Sigmoid colon (tissue), 6 donors: ENCODE measurements at regions not wholly inside any gene's neighbourhood (a gene's known extent, or its start where the extent isn't known, plus 50 kb on each side); places are given as distances from the start of the nearest gene placed in this dataset.

Source experiments
- DNase-seq: peaks from one replicate; pipeline ENCODE4 v3.0.0-alpha.2; 2019
- H3K27ac ChIP-seq, 4 donors: fragments of 200-600 bp; sonication (generic); one replicate each; pipeline ENCODE4 v1.5.1; 2016 to 2019; ENCODE audit warnings: mild to moderate bottlenecking in 1 of 4
- H3K27me3 ChIP-seq, 3 donors: fragments of 200-600 bp; sonication (generic); one replicate each; pipeline ENCODE4 v1.5.1; 2019; ENCODE audit warnings: mild to moderate bottlenecking in 1 of 3
- H3K36me3 ChIP-seq, 4 donors: fragments of 200-600 bp; sonication (generic); one replicate each; pipeline ENCODE4 v1.5.1; 2016 to 2019
- H3K4me1 ChIP-seq, 4 donors: fragments of 200-600 bp; sonication (generic); one replicate each; pipeline ENCODE4 v1.5.1; 2017 to 2019
- H3K4me3 ChIP-seq, 4 donors: fragments of 200-600 bp; sonication (generic); one replicate each; pipeline ENCODE4 v1.5.1; 2017 to 2019; ENCODE audit warnings: mild to moderate bottlenecking in 2 of 4, moderate library complexity in 1 of 4
- H3K9me3 ChIP-seq, 4 donors: fragments of 200-600 bp in 3 of 4; sonication (generic) in 3 of 4; one replicate each; pipeline versions ENCODE4 v1.5.1 to v1.6.1; 2013 to 2019
- EP300 ChIP-seq, 4 donors: sonication (generic); formaldehyde crosslinking; IDR thresholded peaks; one replicate each; pipeline ENCODE4 v1.6.1; 2017; ENCODE audit warnings: antibody characterized with exemption in 4 of 4
- POLR2A ChIP-seq, 2 donors: fragments of 450-650 bp; IDR thresholded peaks; one replicate each; pipeline ENCODE4 v1.6.1; 2016; ENCODE audit warnings: antibody characterized with exemption in 2 of 2, mild to moderate bottlenecking in 2 of 2, moderate library complexity in 2 of 2
- POLR2AphosphoS5 ChIP-seq, 4 donors: sonication (generic); formaldehyde crosslinking; IDR thresholded peaks; one replicate each; pipeline ENCODE4 v1.6.1; 2017; ENCODE audit warnings: antibody characterized with exemption in 4 of 4
- WGBS, 2 donors: extraction: QIAGEN DNeasy Blood & Tissue Kit; methylation state at CpG; one replicate each; pipeline ENCODE4 v1.1.7; 2013; 5-methylcytosine and 5-hydroxymethylcytosine counted together
- intact Hi-C: fragments of 100-400 bp; cut with DNase I; formaldehyde crosslinking; loops from one replicate; pipeline ENCODE4 v1.15.1; 2023
- TF ChIP-seq, protein P1 (sequence below), 4 experiments: fragments of 450-650 bp in 3 of 4; fragments of 200-600 bp in 1 of 4; IDR thresholded peaks; one replicate each; pipeline ENCODE4 v1.5.1; 2016 to 2019; ENCODE audit warnings: antibody characterized with exemption in 4 of 4, mild to moderate bottlenecking in 3 of 4, moderate library complexity in 2 of 4
- donor health status: healthy with polysubstance abuse.
- donor health status: healthy.

DNA sequence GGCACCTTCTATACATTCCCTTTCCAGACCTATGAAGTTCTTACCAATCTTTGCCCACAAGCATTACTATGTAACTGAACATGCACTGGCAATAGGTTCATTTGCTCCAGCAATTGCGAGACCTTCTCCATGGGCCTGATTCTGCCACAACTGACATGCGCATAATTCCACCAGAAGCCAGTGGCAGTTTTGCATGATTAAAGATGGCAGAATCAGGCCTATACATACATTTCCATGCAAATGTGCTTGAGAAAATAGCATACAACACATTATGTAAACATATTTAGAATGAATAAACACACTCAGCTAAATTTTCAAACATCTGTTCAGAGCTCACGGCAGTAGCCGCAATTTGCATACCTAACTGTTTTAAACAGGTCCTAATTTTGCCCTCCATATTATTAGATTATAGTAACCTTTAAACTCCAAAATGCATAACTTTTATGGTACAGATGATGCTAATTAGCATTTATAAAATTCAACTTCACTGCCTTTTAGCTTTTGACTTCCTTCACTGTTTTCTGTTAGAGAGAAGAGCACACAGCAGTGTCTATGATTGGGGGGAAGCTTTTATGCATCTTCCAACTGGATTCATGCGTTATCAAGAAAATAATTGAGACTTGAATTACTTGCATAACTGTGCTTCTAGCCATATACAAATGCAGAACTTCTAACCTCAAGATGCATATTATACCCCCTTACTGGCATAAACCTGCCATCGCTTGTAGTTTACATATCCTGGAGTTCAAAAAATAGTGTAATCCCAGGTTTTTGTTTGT lies 155.3 kb upstream of the CDH19 start:
- no peak overlapping the region for H3K4me3 ChIP-seq
- H3K36me3 ChIP-seq = no peaks in the 10 kb centered on the region
- intact Hi-C loops = no loop called here
- H3K27me3 ChIP-seq = no peaks in the 10 kb centered on the region
- no peak overlapping the region for H3K27ac ChIP-seq
- H3K4me1 ChIP-seq = no peaks in the 10 kb centered on the region
- WGBS, 2 donors = 87 to 91% methylated on average over 6 of the region's 6 CpGs
- TF ChIP-seq POLR2A (IDR thresholded peaks at IDR 0.05) = no peak
- TF ChIP-seq POLR2AphosphoS5 (IDR thresholded peaks at IDR 0.05) = no peak
- TF ChIP-seq, protein P1, sequence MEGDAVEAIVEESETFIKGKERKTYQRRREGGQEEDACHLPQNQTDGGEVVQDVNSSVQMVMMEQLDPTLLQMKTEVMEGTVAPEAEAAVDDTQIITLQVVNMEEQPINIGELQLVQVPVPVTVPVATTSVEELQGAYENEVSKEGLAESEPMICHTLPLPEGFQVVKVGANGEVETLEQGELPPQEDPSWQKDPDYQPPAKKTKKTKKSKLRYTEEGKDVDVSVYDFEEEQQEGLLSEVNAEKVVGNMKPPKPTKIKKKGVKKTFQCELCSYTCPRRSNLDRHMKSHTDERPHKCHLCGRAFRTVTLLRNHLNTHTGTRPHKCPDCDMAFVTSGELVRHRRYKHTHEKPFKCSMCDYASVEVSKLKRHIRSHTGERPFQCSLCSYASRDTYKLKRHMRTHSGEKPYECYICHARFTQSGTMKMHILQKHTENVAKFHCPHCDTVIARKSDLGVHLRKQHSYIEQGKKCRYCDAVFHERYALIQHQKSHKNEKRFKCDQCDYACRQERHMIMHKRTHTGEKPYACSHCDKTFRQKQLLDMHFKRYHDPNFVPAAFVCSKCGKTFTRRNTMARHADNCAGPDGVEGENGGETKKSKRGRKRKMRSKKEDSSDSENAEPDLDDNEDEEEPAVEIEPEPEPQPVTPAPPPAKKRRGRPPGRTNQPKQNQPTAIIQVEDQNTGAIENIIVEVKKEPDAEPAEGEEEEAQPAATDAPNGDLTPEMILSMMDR (IDR thresholded peaks at IDR 0.05) = no peak
- TF ChIP-seq EP300 (IDR thresholded peaks at IDR 0.05) = no peak
- no peak for DNase-seq
- no peaks in the 10 kb centered on the region for H3K9me3 ChIP-seq

DNA sequence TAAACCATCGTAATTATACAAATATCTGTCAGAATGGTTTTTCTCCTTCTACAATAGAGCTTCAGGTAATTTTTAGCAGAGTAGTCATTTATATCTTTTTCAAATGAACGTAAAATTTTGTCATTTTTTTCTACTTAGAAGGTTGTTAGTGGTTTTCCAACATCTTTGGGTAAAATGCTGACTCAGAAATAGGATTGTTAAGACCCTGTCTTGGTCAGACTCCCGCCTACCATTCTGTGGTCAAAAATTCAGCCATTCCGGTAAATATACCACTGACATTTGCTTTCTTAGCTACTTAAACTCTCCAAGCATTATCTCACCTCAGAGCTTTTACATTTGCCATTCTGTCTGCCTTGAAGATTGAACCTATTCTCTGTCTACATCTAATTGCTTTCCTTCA lies 154.1 kb upstream of the CDH19 start:
- Histone ChIP-seq H3K4me3 (no peak overlapping the region), H3K27ac (no peak overlapping the region), H3K27me3 (no peaks in the 10 kb centered on the region), H3K36me3 (no peaks in the 10 kb centered on the region), H3K9me3 (no peaks in the 10 kb centered on the region), H3K4me1 (no peaks in the 10 kb centered on the region)
- 87 to 91% methylated on average over 4 of the region's 4 CpGs for WGBS, 2 donors
- no peak for DNase-seq
- TF ChIP-seq POLR2A (IDR thresholded peaks at IDR 0.05) (no peak), EP300 (IDR thresholded peaks at IDR 0.05) (no peak), POLR2AphosphoS5 (IDR thresholded peaks at IDR 0.05) (no peak)
- TF ChIP-seq, protein P1 (IDR thresholded peaks at IDR 0.05) = no peak
- intact Hi-C loops = no loop called here

DNA sequence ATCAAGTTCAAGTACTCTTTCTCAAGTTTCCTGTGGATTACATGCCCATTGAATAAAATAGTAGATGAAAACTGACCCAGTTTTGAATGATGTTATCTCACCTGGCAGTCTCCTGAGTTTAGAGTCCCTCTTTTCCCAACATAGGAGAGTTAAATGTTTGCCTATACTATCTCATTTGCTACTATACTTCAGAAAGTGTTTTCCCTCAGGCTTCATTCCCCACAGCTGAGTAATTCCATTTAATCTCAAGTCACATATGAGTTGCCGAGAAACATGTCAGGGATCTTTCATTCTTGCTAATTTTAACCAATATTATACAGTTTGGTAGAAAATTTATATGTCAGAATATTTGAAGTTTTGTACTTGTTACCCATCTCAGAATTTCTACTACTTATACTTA lies 150.4 kb upstream of the CDH19 start:
- H3K4me3 ChIP-seq = no peak overlapping the region
- H3K4me1 ChIP-seq = no peaks in the 10 kb centered on the region
- intact Hi-C loops = no loop called here
- no peaks in the 10 kb centered on the region for H3K36me3 ChIP-seq
- 92 to 93% methylated on average over 1 of the region's 1 CpG for whole genome bisulfite sequencing, 2 donors
- no peaks in the 10 kb centered on the region for H3K9me3 ChIP-seq
- H3K27me3 ChIP-seq = no peaks in the 10 kb centered on the region
- no peak overlapping the region for H3K27ac ChIP-seq
- no peak for DNase-seq
- TF ChIP-seq POLR2A (IDR thresholded peaks at IDR 0.05) (no peak), POLR2AphosphoS5 (IDR thresholded peaks at IDR 0.05) (no peak), EP300 (IDR thresholded peaks at IDR 0.05) (no peak)
- TF ChIP-seq, protein P1 (IDR thresholded peaks at IDR 0.05) = no peak

DNA sequence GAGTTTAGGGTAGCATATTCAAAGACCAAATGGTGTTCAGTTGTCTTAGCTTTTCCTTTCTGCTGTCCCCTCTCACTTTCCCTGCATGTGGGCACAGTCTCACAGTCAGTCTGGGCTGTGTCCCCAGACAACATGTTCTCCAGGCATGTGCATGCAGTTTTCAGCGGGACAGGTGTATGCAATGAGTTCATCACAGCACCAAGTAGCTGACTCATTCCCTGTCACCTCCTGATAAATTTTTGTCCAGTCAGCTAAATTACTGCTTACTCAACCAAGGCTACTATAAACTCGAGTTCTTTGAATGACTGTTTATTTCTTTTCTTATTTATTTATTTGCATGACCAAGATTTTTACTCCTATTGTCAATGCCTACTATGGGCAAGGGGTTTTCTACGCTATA lies 148.8 kb upstream of the CDH19 start:
- no peaks in the 10 kb centered on the region for H3K36me3 ChIP-seq
- H3K27ac ChIP-seq = no peak overlapping the region
- no peaks in the 10 kb centered on the region for H3K4me1 ChIP-seq
- 64 to 73% methylated on average over 3 of the region's 3 CpGs for WGBS, 2 donors
- TF ChIP-seq POLR2AphosphoS5 (IDR thresholded peaks at IDR 0.05) (no peak), EP300 (IDR thresholded peaks at IDR 0.05) (no peak), POLR2A (IDR thresholded peaks at IDR 0.05) (no peak)
- TF ChIP-seq, protein P1 (IDR thresholded peaks at IDR 0.05) = no peak
- DNase-seq = no peak
- no peaks in the 10 kb centered on the region for H3K9me3 ChIP-seq
- H3K27me3 ChIP-seq = no peaks in the 10 kb centered on the region
- intact Hi-C loops = no loop called here
- no peak overlapping the region for H3K4me3 ChIP-seq
